Activated T-cell treated with anti-CD3 and anti-CD28 coated beads, Interleukin-2, amount 50 U/mL, for 4 hours (primary cell): ENCODE measurements at regions not wholly inside any gene's neighbourhood (a gene's known extent, or its start where the extent isn't known, plus 50 kb on each side); places are given as distances from the start of the nearest gene placed in this dataset.
"Not testable (repeated sequence)": the region's sequence is repeated elsewhere in the genome, so short reads cannot be mapped to it uniquely, and the experiment has no call there.

ENCODE experiments used
- ATAC-seq, 2 donors: fragments of 200-7000 bp; cut with Tn5 transposase; one replicate each; pipeline ENCODE4 v1.10.0; 2021
- DNase-seq: peaks from one replicate; pipeline ENCODE4 v3.0.0-alpha.2; 2020
- H3K27me3 Mint-ChIP-seq: one replicate; pipeline ENCODE4 v1.8.0; 2021; ENCODE audit warnings: low read depth, mixed read lengths
- H3K36me3 Mint-ChIP-seq: one replicate; pipeline ENCODE4 v1.8.0; 2022; ENCODE audit warnings: mixed read lengths; ENCODE audit not compliant: insufficient read depth
- H3K4me1 Mint-ChIP-seq: one replicate; pipeline ENCODE4 v1.8.0; 2021; ENCODE audit warnings: low read depth, mixed read lengths
- H3K4me3 Mint-ChIP-seq: one replicate; pipeline ENCODE4 v1.8.0; 2021; ENCODE audit warnings: mild to moderate bottlenecking, moderate library complexity, mixed read lengths
- H3K9me3 Mint-ChIP-seq: one replicate; pipeline ENCODE4 v1.8.0; 2021; ENCODE audit warnings: mixed read lengths

- DNase-seq: no peak
Observed at GRCh38 chr21:35527358-35527757, 478.3 kb upstream of the RUNX1 start.

GRCh38 chr21:35525443-35525842, 476.3 kb upstream of the RUNX1 start:
- H3K4me3 Mint-ChIP-seq: no peak overlapping the region
- H3K4me1 Mint-ChIP-seq: peaks cover 48% of the 10 kb centered on the region
- no peaks in the 10 kb centered on the region for H3K9me3 Mint-ChIP-seq
- H3K36me3 Mint-ChIP-seq: no peaks in the 10 kb centered on the region
- no peak for DNase-seq
- ATAC-seq: peak in 1 of 2 donors; percentile 27
- no peaks in the 10 kb centered on the region for H3K27me3 Mint-ChIP-seq

More at GRCh38 chr21:35527358-35527757, 478.3 kb upstream of the RUNX1 start:
- no peak overlapping the region for H3K4me3 Mint-ChIP-seq
- H3K4me1 Mint-ChIP-seq: peaks cover 48% of the 10 kb centered on the region
- no peaks in the 10 kb centered on the region for H3K27me3 Mint-ChIP-seq
- H3K9me3 Mint-ChIP-seq: no peaks in the 10 kb centered on the region
- no peaks in the 10 kb centered on the region for H3K36me3 Mint-ChIP-seq
- no peak for ATAC-seq

GRCh38 chr21:35521852-35522505, 472.9 kb upstream of the RUNX1 start:
- peaks cover 18% of the 10 kb centered on the region for H3K4me1 Mint-ChIP-seq
- peaks cover 1% of the 10 kb centered on the region for H3K27me3 Mint-ChIP-seq
- no peaks in the 10 kb centered on the region for H3K9me3 Mint-ChIP-seq
- no peaks in the 10 kb centered on the region for H3K36me3 Mint-ChIP-seq
- DNase-seq: no peak
- no peak overlapping the region for H3K4me3 Mint-ChIP-seq
- no peak for ATAC-seq

GRCh38 chr21:35521293-35521692, 472.2 kb upstream of the RUNX1 start:
- DNase-seq (no peak), ATAC-seq (no peak)
- Mint-ChIP-seq H3K27me3 (peaks cover 1% of the 10 kb centered on the region), H3K4me3 (no peak overlapping the region), H3K4me1 (peaks cover 15% of the 10 kb centered on the region), H3K9me3 (no peaks in the 10 kb centered on the region), H3K36me3 (no peaks in the 10 kb centered on the region)

GRCh38 chr21:35520856-35521255, 471.8 kb upstream of the RUNX1 start:
- DNase-seq (no peak), ATAC-seq (no peak)
- H3K9me3 Mint-ChIP-seq: no peaks in the 10 kb centered on the region
- H3K4me3 Mint-ChIP-seq: no peak overlapping the region
- peaks cover 1% of the 10 kb centered on the region for H3K27me3 Mint-ChIP-seq
- H3K36me3 Mint-ChIP-seq: no peaks in the 10 kb centered on the region
- H3K4me1 Mint-ChIP-seq: peaks cover 12% of the 10 kb centered on the region

GRCh38 chr21:35520302-35520701, 471.2 kb upstream of the RUNX1 start:
- no peak overlapping the region for H3K4me3 Mint-ChIP-seq
- no peak for DNase-seq

GRCh38 chr21:35517865-35518264, 468.8 kb upstream of the RUNX1 start:
- no peaks in the 10 kb centered on the region for H3K36me3 Mint-ChIP-seq
- peaks cover 15% of the 10 kb centered on the region for H3K27me3 Mint-ChIP-seq
- no peak overlapping the region for H3K4me3 Mint-ChIP-seq
- ATAC-seq (no peak), DNase-seq (no peak)
- H3K9me3 Mint-ChIP-seq: no peaks in the 10 kb centered on the region
- no peaks in the 10 kb centered on the region for H3K4me1 Mint-ChIP-seq

More at GRCh38 chr21:35520302-35520701, 471.2 kb upstream of the RUNX1 start:
- ATAC-seq: no peak
- Mint-ChIP-seq H3K36me3 (no peaks in the 10 kb centered on the region), H3K9me3 (no peaks in the 10 kb centered on the region), H3K4me1 (peaks cover 6% of the 10 kb centered on the region), H3K27me3 (peaks cover 3% of the 10 kb centered on the region)

- H3K9me3 Mint-ChIP-seq, DNase-seq, ATAC-seq, H3K4me3 Mint-ChIP-seq, H3K4me1 Mint-ChIP-seq, H3K36me3 Mint-ChIP-seq: not testable (repeated sequence)
- peaks cover 19% of the 10 kb centered on the region for H3K27me3 Mint-ChIP-seq
Observed at GRCh38 chr21:35516292-35516691, 467.2 kb upstream of the RUNX1 start.

- DNase-seq (no peak), ATAC-seq (no peak)
- Mint-ChIP-seq H3K36me3 (no peaks in the 10 kb centered on the region), H3K4me3 (no peak overlapping the region), H3K9me3 (no peaks in the 10 kb centered on the region), H3K4me1 (peaks cover 26% of the 10 kb centered on the region), H3K27me3 (peaks cover 20% of the 10 kb centered on the region)
Observed at GRCh38 chr21:35512346-35512745, 463.2 kb upstream of the RUNX1 start.

GRCh38 chr21:35511696-35512162, 462.6 kb upstream of the RUNX1 start:
- Mint-ChIP-seq H3K4me3 (no peak overlapping the region), H3K9me3 (no peaks in the 10 kb centered on the region), H3K36me3 (no peaks in the 10 kb centered on the region), H3K4me1 (peaks cover 26% of the 10 kb centered on the region), H3K27me3 (peaks cover 20% of the 10 kb centered on the region)
- ATAC-seq (no peak), DNase-seq (no peak)

- Mint-ChIP-seq H3K27me3 (peaks cover 20% of the 10 kb centered on the region), H3K36me3 (no peaks in the 10 kb centered on the region), H3K4me1 (peaks cover 26% of the 10 kb centered on the region), H3K4me3 (no peak overlapping the region), H3K9me3 (no peaks in the 10 kb centered on the region)
- DNase-seq (no peak), ATAC-seq (peak; percentile 92 to 97)
Observed at GRCh38 chr21:35510957-35511695, 462.0 kb upstream of the RUNX1 start.

- H3K27me3 Mint-ChIP-seq: peaks cover 18% of the 10 kb centered on the region
- H3K4me3 Mint-ChIP-seq: no peak overlapping the region
Observed at GRCh38 chr21:35510294-35510693, 461.2 kb upstream of the RUNX1 start.

GRCh38 chr21:35509001-35509704, 460.1 kb upstream of the RUNX1 start:
- peaks cover 41% of the 10 kb centered on the region for H3K4me1 Mint-ChIP-seq
- ATAC-seq (no peak), DNase-seq (no peak)
- H3K36me3 Mint-ChIP-seq: no peaks in the 10 kb centered on the region
- H3K4me3 Mint-ChIP-seq: no peak overlapping the region
- peaks cover 13% of the 10 kb centered on the region for H3K27me3 Mint-ChIP-seq
- no peaks in the 10 kb centered on the region for H3K9me3 Mint-ChIP-seq

More at GRCh38 chr21:35510294-35510693, 461.2 kb upstream of the RUNX1 start:
- no peaks in the 10 kb centered on the region for H3K36me3 Mint-ChIP-seq
- ATAC-seq (no peak), DNase-seq (no peak)
- peaks cover 31% of the 10 kb centered on the region for H3K4me1 Mint-ChIP-seq
- no peaks in the 10 kb centered on the region for H3K9me3 Mint-ChIP-seq

GRCh38 chr21:35508139-35508888, 459.2 kb upstream of the RUNX1 start:
- Mint-ChIP-seq H3K27me3 (peaks cover 9% of the 10 kb centered on the region), H3K4me1 (peaks cover 50% of the 10 kb centered on the region), H3K9me3 (no peaks in the 10 kb centered on the region), H3K36me3 (no peaks in the 10 kb centered on the region), H3K4me3 (no peak overlapping the region)
- ATAC-seq: no peak
- no peak for DNase-seq
